WTC11 (cell line): ENCODE measurements at regions not wholly inside any gene's neighbourhood (a gene's known extent, or its start where the extent isn't known, plus 50 kb on each side); places are given as distances from the start of the nearest gene placed in this dataset.

Experiments used
- ATAC-seq: fragments of 200-7000 bp; cut with Tn5 transposase; 2 replicates; pipeline ENCODE4 v1.10.0; 2021; ENCODE audit warnings: mild to moderate bottlenecking, moderate library complexity
- CTCF ChIA-PET: fragments of 300-600 bp; sonication (Branson Sonifier 250); formaldehyde crosslinking; loops from one replicate; lab custom pipeline; 2021; ENCODE audit warnings: antibody characterized with exemption; lab: Charles Lee
- POLR2A ChIA-PET: fragments of 350-600 bp; sonication (Branson Sonifier 250); formaldehyde crosslinking; loops from one replicate; lab custom pipeline; 2021; ENCODE audit warnings: antibody characterized with exemption; lab: Charles Lee
- DNase-seq: peaks from one replicate; pipeline ENCODE4 v3.0.0; 2021; ENCODE audit warnings: low spot score
- H3K27ac Mint-ChIP-seq: 2 replicates; pipeline ENCODE4 v1.8.0; 2021; ENCODE audit warnings: mixed read lengths
- H3K27me3 Mint-ChIP-seq: 2 replicates; pipeline ENCODE4 v1.8.0; 2021; ENCODE audit warnings: low read depth, mild to moderate bottlenecking, moderate library complexity, mixed read lengths
- H3K36me3 Mint-ChIP-seq: 2 replicates; pipeline ENCODE4 v1.8.0; 2021; ENCODE audit warnings: mixed read lengths
- H3K4me1 Mint-ChIP-seq: 2 replicates; pipeline ENCODE4 v1.8.0; 2022; ENCODE audit warnings: mixed read lengths
- H3K4me3 Mint-ChIP-seq: 2 replicates; pipeline ENCODE4 v1.8.0; 2021; ENCODE audit warnings: mild to moderate bottlenecking, moderate library complexity, mixed read lengths
- H3K9me3 Mint-ChIP-seq: 2 replicates; pipeline ENCODE4 v1.8.0; 2021; ENCODE audit warnings: mixed read lengths
- ATF1 ChIP-seq: sonication (generic); formaldehyde crosslinking; IDR thresholded peaks from 2 replicates; pipeline ENCODE4 v1.8.1; 2023; ENCODE audit warnings: mild to moderate bottlenecking, moderate library complexity, missing genetic modification reagents
- CBFB ChIP-seq: sonication (generic); formaldehyde crosslinking; IDR thresholded peaks from 2 replicates; pipeline ENCODE4 v1.8.1; 2022; ENCODE audit warnings: mild to moderate bottlenecking, low read depth, missing genetic modification reagents
- FOXK1 ChIP-seq: sonication (generic); formaldehyde crosslinking; IDR thresholded peaks from 2 replicates; pipeline ENCODE4 v1.8.0; 2022; ENCODE audit warnings: mild to moderate bottlenecking, moderate library complexity, missing genetic modification reagents
- MXD4 ChIP-seq: fragments of 250-450 bp; sonication (Bioruptor Pico); IDR thresholded peaks from 2 replicates; pipeline ENCODE4 v1.8.0; 2021; ENCODE audit warnings: mild to moderate bottlenecking, moderate library complexity, borderline replicate concordance
- MYBL2 ChIP-seq: sonication (generic); formaldehyde crosslinking; IDR thresholded peaks from 2 replicates; pipeline ENCODE4 v1.8.1; 2023; ENCODE audit warnings: mild to moderate bottlenecking, moderate library complexity, missing genetic modification reagents
- NFATC4 ChIP-seq: fragments of 250-450 bp; sonication (Bioruptor Pico); IDR thresholded peaks from 2 replicates; pipeline ENCODE4 v1.9.0; 2021; ENCODE audit warnings: mild to moderate bottlenecking
- NR1H2 ChIP-seq: sonication (generic); formaldehyde crosslinking; IDR thresholded peaks from 2 replicates; pipeline ENCODE4 v1.9.0; 2021; ENCODE audit warnings: mild to moderate bottlenecking, moderate library complexity, missing genetic modification reagents
- PRRX2 ChIP-seq: fragments of 250-450 bp; sonication (Bioruptor Pico); IDR thresholded peaks from 2 replicates; pipeline ENCODE4 v1.8.0; 2021; ENCODE audit warnings: mild to moderate bottlenecking
- RORB ChIP-seq: fragments of 250-450 bp; sonication (Bioruptor Pico); IDR thresholded peaks from 2 replicates; pipeline ENCODE4 v1.9.0; 2021; ENCODE audit warnings: mild to moderate bottlenecking
- SP1 ChIP-seq: sonication (generic); formaldehyde crosslinking; conservative IDR thresholded peaks from 2 replicates; pipeline ENCODE4 v1.8.1; 2022; ENCODE audit warnings: missing genetic modification reagents
- TEAD4 ChIP-seq: sonication (generic); formaldehyde crosslinking; IDR thresholded peaks from 2 replicates; pipeline ENCODE4 v1.8.0; 2022; ENCODE audit warnings: mild to moderate bottlenecking, missing genetic modification reagents
- USF2 ChIP-seq: sonication (generic); formaldehyde crosslinking; IDR thresholded peaks from 2 replicates; pipeline ENCODE4 v1.8.1; 2023; ENCODE audit warnings: mild to moderate bottlenecking, missing genetic modification reagents, moderate library complexity
- ZBTB21 ChIP-seq: sonication (generic); formaldehyde crosslinking; IDR thresholded peaks from 2 replicates; pipeline ENCODE4 v1.8.1; 2023; ENCODE audit warnings: mild to moderate bottlenecking, missing genetic modification reagents, borderline replicate concordance
- ZNF121 ChIP-seq: sonication (generic); formaldehyde crosslinking; IDR thresholded peaks from 2 replicates; pipeline ENCODE4 v1.8.0; 2023; ENCODE audit warnings: missing genetic modification reagents
- ZNF263 ChIP-seq: sonication (generic); formaldehyde crosslinking; IDR thresholded peaks from 2 replicates; pipeline ENCODE4 v1.8.1; 2022; ENCODE audit warnings: low read depth, mild to moderate bottlenecking, moderate library complexity, missing genetic modification reagents
- ZNF396 ChIP-seq: fragments of 250-450 bp; sonication (Bioruptor Pico); IDR thresholded peaks from 2 replicates; pipeline ENCODE4 v1.8.0; 2021; ENCODE audit warnings: mild to moderate bottlenecking, moderate library complexity, borderline replicate concordance
- ZNF512 ChIP-seq: sonication (generic); formaldehyde crosslinking; IDR thresholded peaks from 2 replicates; pipeline ENCODE4 v1.8.1; 2022; ENCODE audit warnings: missing genetic modification reagents, borderline replicate concordance
- ZNF671 ChIP-seq: fragments of 250-450 bp; sonication (Bioruptor Pico); IDR thresholded peaks from 2 replicates; pipeline ENCODE4 v1.8.0; 2021; ENCODE audit warnings: mild to moderate bottlenecking
- TF ChIP-seq, protein P1 (sequence below): sonication (generic); formaldehyde crosslinking; IDR thresholded peaks from 2 replicates; pipeline ENCODE4 v1.8.1; 2022; ENCODE audit warnings: low read depth, missing genetic modification reagents, borderline replicate concordance
- TF ChIP-seq, protein P2 (sequence below): fragments of 250-450 bp; sonication (Bioruptor Pico); IDR thresholded peaks from 2 replicates; pipeline ENCODE4 v1.9.0; 2021; ENCODE audit warnings: mild to moderate bottlenecking, borderline replicate concordance
- TF ChIP-seq, protein P3 (sequence below): sonication (generic); formaldehyde crosslinking; IDR thresholded peaks from 2 replicates; pipeline ENCODE4 v1.8.1; 2022; ENCODE audit warnings: mild to moderate bottlenecking, moderate library complexity, missing genetic modification reagents
- TF ChIP-seq, protein P4 (sequence below): fragments of 200-600 bp; IDR thresholded peaks from 2 replicates; pipeline ENCODE4 v1.8.0; 2022; ENCODE audit warnings: antibody characterized with exemption

DNA sequence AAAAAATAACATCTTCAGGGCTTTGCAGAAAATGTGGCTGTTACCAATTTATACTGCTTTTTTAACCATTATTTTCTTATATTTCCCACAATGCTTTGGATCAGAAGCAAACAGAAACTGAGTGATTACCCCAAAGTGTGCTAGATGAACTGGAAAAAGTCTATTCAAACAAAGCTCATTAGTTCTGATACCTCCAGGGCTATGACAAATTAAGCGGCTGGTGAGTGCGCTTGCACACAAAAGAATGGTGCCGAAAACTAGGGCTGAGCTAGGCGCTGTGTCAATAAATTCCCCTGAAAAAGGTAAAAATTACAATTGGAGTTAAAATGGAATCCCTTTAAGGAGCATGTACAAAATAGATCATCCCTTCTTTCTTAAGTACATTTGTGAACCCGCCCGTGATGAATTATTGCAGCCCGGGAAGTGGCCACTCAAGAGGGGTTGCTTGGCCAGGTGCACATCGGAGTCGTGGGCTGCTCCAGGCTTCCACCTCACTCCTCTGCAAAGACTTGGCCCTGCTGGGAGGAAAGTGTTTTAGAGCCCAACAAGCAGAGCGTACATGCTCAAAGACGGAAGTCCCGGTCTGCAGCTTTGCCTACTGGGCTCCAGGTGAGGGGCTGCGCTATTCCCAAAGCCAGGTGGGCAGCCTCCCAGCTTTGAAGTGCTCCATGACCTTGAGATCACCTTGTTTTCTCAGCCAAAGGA, 164.0 kb upstream of the ZNF507 start:
- Mint-ChIP-seq H3K9me3 (peaks cover 7% of the 10 kb centered on the region), H3K27ac (no peak overlapping the region), H3K27me3 (no peaks in the 10 kb centered on the region), H3K36me3 (no peaks in the 10 kb centered on the region), H3K4me3 (no peak overlapping the region), H3K4me1 (no peaks in the 10 kb centered on the region)
- ChIA-PET CTCF (no interaction called here), POLR2A (no interaction called here)
- TF ChIP-seq ZNF396 (CRISPR knock-in tag) (no peak), ZNF121 (CRISPR knock-in tag) (no peak), ZNF263 (CRISPR knock-in tag) (no peak), MXD4 (CRISPR knock-in tag) (no peak), ZNF512 (CRISPR knock-in tag) (no peak), SP1 (CRISPR knock-in tag) (no peak), CBFB (no peak), RORB (CRISPR knock-in tag) (no peak), NFATC4 (CRISPR knock-in tag) (no peak), ZNF671 (no peak), TEAD4 (no peak)
- TF ChIP-seq, protein P1, sequence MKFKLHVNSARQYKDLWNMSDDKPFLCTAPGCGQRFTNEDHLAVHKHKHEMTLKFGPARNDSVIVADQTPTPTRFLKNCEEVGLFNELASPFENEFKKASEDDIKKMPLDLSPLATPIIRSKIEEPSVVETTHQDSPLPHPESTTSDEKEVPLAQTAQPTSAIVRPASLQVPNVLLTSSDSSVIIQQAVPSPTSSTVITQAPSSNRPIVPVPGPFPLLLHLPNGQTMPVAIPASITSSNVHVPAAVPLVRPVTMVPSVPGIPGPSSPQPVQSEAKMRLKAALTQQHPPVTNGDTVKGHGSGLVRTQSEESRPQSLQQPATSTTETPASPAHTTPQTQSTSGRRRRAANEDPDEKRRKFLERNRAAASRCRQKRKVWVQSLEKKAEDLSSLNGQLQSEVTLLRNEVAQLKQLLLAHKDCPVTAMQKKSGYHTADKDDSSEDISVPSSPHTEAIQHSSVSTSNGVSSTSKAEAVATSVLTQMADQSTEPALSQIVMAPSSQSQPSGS = no peak
- TF ChIP-seq, protein P2, sequence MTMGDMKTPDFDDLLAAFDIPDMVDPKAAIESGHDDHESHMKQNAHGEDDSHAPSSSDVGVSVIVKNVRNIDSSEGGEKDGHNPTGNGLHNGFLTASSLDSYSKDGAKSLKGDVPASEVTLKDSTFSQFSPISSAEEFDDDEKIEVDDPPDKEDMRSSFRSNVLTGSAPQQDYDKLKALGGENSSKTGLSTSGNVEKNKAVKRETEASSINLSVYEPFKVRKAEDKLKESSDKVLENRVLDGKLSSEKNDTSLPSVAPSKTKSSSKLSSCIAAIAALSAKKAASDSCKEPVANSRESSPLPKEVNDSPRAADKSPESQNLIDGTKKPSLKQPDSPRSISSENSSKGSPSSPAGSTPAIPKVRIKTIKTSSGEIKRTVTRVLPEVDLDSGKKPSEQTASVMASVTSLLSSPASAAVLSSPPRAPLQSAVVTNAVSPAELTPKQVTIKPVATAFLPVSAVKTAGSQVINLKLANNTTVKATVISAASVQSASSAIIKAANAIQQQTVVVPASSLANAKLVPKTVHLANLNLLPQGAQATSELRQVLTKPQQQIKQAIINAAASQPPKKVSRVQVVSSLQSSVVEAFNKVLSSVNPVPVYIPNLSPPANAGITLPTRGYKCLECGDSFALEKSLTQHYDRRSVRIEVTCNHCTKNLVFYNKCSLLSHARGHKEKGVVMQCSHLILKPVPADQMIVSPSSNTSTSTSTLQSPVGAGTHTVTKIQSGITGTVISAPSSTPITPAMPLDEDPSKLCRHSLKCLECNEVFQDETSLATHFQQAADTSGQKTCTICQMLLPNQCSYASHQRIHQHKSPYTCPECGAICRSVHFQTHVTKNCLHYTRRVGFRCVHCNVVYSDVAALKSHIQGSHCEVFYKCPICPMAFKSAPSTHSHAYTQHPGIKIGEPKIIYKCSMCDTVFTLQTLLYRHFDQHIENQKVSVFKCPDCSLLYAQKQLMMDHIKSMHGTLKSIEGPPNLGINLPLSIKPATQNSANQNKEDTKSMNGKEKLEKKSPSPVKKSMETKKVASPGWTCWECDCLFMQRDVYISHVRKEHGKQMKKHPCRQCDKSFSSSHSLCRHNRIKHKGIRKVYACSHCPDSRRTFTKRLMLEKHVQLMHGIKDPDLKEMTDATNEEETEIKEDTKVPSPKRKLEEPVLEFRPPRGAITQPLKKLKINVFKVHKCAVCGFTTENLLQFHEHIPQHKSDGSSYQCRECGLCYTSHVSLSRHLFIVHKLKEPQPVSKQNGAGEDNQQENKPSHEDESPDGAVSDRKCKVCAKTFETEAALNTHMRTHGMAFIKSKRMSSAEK = no peak
- TF ChIP-seq, protein P3, sequence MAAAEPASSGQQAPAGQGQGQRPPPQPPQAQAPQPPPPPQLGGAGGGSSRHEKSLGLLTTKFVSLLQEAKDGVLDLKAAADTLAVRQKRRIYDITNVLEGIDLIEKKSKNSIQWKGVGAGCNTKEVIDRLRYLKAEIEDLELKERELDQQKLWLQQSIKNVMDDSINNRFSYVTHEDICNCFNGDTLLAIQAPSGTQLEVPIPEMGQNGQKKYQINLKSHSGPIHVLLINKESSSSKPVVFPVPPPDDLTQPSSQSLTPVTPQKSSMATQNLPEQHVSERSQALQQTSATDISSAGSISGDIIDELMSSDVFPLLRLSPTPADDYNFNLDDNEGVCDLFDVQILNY (CRISPR knock-in tag) = no peak
- DNase-seq = no peak
- ATAC-seq = no peak

GRCh38 chr19:32186542-32187330, 158.7 kb upstream of the ZNF507 start:
- DNase-seq (no peak), ATAC-seq (no peak)
- POLR2A ChIA-PET = no interaction called here
- H3K27ac Mint-ChIP-seq = no peak overlapping the region
- H3K36me3 Mint-ChIP-seq = no peaks in the 10 kb centered on the region
- H3K9me3 Mint-ChIP-seq = peaks cover 7% of the 10 kb centered on the region
- H3K4me3 Mint-ChIP-seq = no peak overlapping the region
- H3K27me3 Mint-ChIP-seq = no peaks in the 10 kb centered on the region; the same call in 1 of the 2 replicates
- CTCF ChIA-PET = no interaction called here
- no peaks in the 10 kb centered on the region for H3K4me1 Mint-ChIP-seq
- no peak for TF ChIP-seq ZBTB21 (CRISPR knock-in tag)
- TF ChIP-seq, protein P3 (CRISPR knock-in tag) = no peak
- no peak for TF ChIP-seq NR1H2 (CRISPR knock-in tag)
- TF ChIP-seq MYBL2 = no peak
- no peak for TF ChIP-seq PRRX2 (CRISPR knock-in tag)
- TF ChIP-seq, protein P4, sequence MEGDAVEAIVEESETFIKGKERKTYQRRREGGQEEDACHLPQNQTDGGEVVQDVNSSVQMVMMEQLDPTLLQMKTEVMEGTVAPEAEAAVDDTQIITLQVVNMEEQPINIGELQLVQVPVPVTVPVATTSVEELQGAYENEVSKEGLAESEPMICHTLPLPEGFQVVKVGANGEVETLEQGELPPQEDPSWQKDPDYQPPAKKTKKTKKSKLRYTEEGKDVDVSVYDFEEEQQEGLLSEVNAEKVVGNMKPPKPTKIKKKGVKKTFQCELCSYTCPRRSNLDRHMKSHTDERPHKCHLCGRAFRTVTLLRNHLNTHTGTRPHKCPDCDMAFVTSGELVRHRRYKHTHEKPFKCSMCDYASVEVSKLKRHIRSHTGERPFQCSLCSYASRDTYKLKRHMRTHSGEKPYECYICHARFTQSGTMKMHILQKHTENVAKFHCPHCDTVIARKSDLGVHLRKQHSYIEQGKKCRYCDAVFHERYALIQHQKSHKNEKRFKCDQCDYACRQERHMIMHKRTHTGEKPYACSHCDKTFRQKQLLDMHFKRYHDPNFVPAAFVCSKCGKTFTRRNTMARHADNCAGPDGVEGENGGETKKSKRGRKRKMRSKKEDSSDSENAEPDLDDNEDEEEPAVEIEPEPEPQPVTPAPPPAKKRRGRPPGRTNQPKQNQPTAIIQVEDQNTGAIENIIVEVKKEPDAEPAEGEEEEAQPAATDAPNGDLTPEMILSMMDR = no peak
- TF ChIP-seq FOXK1 = no peak
- TF ChIP-seq USF2 (CRISPR knock-in tag) = no peak
- TF ChIP-seq ATF1 (CRISPR knock-in tag) = no peak
